HT-29 (cell line): ENCODE measurements at regions not wholly inside any gene's neighbourhood (a gene's known extent, or its start where the extent isn't known, plus 50 kb on each side); places are given as distances from the start of the nearest gene placed in this dataset.

ENCODE experiments used
- DNase-seq: peaks from one replicate; pipeline ENCODE4 v3.0.0-alpha.2; 2015; ENCODE audit warnings: low spot score

GRCh38 chr21:19832551-19832950 is 1165.7 kb upstream of the NCAM2 start:
- DNase-seq = no peak

GRCh38 chr21:19833082-19833481 is 1165.1 kb upstream of the NCAM2 start:
- no peak for DNase-seq

- DNase-seq = no peak
Observed at GRCh38 chr21:19842601-19843000, 1155.6 kb upstream of the NCAM2 start.

- no peak for DNase-seq
Observed at GRCh38 chr21:19844334-19844733, 1153.9 kb upstream of the NCAM2 start.

GRCh38 chr21:19850157-19850556 is 1148.1 kb upstream of the NCAM2 start:
- no peak for DNase-seq

GRCh38 chr21:19853061-19853460 is 1145.1 kb upstream of the NCAM2 start:
- no peak for DNase-seq

GRCh38 chr21:19853709-19854575 is 1144.3 kb upstream of the NCAM2 start:
- DNase-seq = no peak

- DNase-seq = no peak
Observed at GRCh38 chr21:19855522-19855921, 1142.7 kb upstream of the NCAM2 start.

- no peak for DNase-seq
Observed at GRCh38 chr21:19864476-19864875, 1133.7 kb upstream of the NCAM2 start.

GRCh38 chr21:19870682-19871081 is 1127.5 kb upstream of the NCAM2 start:
- no peak for DNase-seq

GRCh38 chr21:19874521-19874920 is 1123.7 kb upstream of the NCAM2 start:
- DNase-seq = no peak

GRCh38 chr21:19878133-19878532 is 1120.1 kb upstream of the NCAM2 start:
- no peak for DNase-seq

- DNase-seq = no peak
Observed at GRCh38 chr21:19899645-19900044, 1098.6 kb upstream of the NCAM2 start.

- no peak for DNase-seq
Observed at GRCh38 chr21:19900149-19900548, 1098.1 kb upstream of the NCAM2 start.

- no peak for DNase-seq
Observed at GRCh38 chr21:19908390-19908789, 1089.8 kb upstream of the NCAM2 start.

- DNase-seq = no peak
Observed at GRCh38 chr21:19914028-19914427, 1084.2 kb upstream of the NCAM2 start.

GRCh38 chr21:19921211-19921610 is 1077.0 kb upstream of the NCAM2 start:
- no peak for DNase-seq

GRCh38 chr21:19922122-19922521 is 1076.1 kb upstream of the NCAM2 start:
- DNase-seq = no peak

GRCh38 chr21:19935467-19935866 is 1062.7 kb upstream of the NCAM2 start:
- no peak for DNase-seq

- no peak for DNase-seq
Observed at GRCh38 chr21:19937619-19938018, 1060.6 kb upstream of the NCAM2 start.

GRCh38 chr21:19941626-19942025 is 1056.6 kb upstream of the NCAM2 start:
- DNase-seq = no peak

- DNase-seq = no peak
Observed at GRCh38 chr21:19950347-19950746, 1047.9 kb upstream of the NCAM2 start.

GRCh38 chr21:19969156-19969555 is 1029.1 kb upstream of the NCAM2 start:
- no peak for DNase-seq

GRCh38 chr21:19981938-19982337 is 1016.3 kb upstream of the NCAM2 start:
- peak; percentile 11 for DNase-seq
